ENCODE measurements at regions not wholly inside any gene's neighbourhood (a gene's known extent, or its start where the extent isn't known, plus 50 kb on each side); places are given as distances from the start of the nearest gene placed in this dataset.

GRCh38 chr7:70907259-70908247 is 224.4 kb upstream of the GALNT17 start:
- DNase-seq, result no peak

DNA sequence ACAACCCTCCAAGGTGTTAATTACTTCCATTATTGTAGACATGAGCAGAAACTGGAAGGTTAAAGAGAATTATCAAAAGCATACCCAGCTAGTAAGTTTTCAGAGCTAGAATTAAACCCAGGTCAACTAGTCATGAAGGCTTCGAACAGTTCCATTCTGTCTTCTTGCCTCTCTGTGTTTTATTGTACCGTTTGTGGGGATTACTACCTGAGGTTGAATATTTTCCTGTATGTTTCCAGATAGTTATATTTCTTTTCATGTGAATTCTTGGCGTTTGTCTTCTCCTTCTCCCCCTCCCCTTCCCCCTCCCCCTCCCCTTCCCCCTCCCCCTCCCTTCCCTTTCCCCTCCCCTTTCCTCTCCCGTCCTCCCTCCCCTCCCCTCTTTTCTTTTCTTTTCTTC is 218.0 kb upstream of the GALNT17 start:
- no peak for DNase-seq

DNA sequence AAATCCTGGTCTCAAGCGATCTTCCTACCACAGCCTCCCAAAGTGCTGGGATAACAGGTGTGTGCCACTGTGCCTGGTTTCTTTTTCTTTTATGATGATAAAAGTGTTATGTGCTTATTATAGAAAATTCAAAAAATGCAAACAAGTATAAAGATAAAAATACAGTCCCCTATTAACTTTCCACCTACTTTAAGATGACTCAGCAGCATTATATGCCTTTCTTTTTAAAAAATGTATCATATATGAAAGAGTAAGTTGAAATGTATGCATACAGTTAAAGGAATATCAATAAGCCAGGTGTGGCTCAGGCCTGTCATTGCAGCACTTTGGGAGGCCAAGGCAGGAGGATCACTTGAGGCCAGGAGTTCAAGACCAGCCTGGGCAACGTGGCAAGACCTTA is 216.9 kb upstream of the GALNT17 start:
- DNase-seq, result no peak

- DNase-seq, result no peak
These were observed 212.4 kb upstream of the GALNT17 start for GRCh38 chr7:70919481-70920073.

- no peak for DNase-seq
These were observed 211.1 kb upstream of the GALNT17 start for GRCh38 chr7:70920876-70921275.

DNA sequence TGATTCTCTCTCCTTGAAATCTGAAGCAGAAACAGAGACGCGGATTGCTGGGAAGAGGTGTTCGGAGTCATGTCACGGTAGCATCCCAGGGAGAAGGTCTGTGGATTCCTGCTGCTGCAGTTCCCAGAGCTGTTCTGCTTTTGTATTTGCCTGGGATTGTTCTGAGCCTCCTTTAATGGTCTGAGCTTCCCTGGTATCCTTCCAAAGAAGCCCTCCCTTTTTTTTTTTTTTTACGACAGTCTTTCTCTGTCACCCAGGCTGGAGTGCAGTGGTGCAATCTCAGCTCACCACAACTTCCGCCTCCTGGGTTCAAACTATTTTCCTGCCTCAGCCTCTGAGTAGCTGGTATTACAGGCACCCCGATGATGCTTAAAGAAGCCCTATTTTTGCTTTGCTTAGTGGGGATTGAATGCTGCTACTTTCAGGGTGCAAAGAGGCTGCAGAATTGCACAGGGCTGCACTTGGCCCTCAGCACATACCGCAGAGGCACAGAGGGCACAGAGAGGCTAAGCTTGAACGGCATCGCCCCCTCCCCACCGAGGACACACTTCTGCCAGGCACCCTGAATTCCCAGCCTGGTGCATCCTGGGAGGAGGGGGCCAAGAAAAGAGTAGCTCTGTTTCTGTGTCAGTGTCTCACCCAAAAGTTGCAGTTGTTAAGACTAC is 208.6 kb upstream of the GALNT17 start:
- DNase-seq, result no peak

GRCh38 chr7:70925411-70926115 is 206.4 kb upstream of the GALNT17 start:
- no peak for DNase-seq

DNA sequence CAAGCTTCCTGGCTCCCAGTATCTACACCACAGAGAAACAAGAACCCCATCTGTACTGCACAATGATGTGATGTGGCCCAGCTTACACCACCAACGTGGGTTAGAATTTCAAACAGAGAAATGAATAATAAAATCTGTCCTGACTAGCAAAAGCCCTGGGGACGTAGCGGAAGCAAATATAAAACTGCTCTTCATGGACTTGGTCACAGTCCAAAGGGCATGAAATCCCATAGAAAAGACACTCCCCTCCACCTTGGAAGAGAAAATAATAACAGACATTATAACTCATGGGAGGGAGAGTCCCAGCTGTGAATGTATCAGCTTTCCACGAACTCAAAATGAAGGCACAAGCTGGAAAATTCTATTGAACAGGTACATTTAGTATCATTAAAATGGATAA is 205.3 kb upstream of the GALNT17 start:
- DNase-seq, result no peak

DNA sequence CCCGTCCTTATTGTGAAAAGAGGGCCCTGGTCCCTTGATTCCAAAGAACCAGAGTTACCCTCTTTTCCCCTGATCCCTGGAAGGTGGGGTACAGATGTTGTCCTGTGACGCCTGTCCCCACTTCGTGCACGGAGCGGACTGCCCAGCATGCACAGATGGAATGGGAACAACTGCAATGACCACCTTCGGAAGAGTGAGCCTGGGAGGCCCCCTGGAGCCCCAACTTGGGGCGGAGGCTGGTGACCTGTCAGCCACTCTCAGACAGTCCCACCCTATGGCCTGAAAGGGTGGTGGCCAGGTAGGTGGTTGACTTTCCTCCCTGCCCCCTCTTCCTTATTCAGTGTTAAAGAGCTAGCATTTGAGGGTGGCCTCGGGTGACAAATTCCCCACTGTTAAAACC is 196.6 kb upstream of the GALNT17 start:
- DNase-seq, result no peak

- no peak for DNase-seq
These were observed 196.1 kb upstream of the GALNT17 start for GRCh38 chr7:70935854-70936253.

DNA sequence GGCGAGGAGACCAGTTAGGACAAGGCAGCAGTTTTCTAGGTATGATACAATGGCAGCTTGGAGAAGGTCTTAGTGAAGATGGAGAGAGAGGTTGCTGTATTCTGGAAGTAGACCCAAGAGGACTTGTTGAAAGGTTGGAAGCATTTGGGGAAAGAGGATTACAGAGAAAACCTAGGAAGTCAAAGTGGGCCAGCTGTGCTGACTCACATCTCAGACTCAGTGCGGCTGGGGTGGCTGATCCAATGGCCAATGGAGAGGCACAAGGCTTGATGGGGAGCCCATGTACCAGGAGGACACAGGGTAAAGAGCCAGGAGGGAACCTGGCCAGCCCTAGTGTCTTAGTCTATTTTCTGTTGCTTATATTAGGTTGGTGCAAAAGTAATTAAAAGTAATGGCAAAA is 194.5 kb upstream of the GALNT17 start:
- no peak for DNase-seq

GRCh38 chr7:70940597-70940996 is 191.3 kb upstream of the GALNT17 start:
- DNase-seq, result no peak

DNA sequence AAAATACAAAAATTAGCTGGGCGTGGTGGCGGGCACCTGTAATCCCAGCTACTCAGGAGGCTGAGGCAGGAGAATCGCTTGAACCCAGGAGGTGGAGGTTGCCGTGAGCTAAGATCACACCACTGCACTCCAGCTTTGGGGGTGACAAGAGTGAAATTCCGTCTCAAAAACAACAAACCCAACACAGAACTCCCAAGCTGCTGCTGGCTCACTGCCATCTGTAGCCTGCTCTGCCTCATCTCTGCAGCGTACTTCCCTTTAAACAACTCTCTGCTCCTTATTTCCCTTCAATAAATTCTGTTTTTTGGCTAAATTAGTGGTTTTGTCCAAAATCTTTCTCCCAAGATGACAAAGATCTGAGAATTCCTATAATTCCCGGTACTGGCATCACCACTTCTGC is 189.2 kb upstream of the GALNT17 start:
- no peak for DNase-seq

- no peak for DNase-seq
These were observed 187.4 kb upstream of the GALNT17 start for GRCh38 chr7:70944516-70944915.

- no peak for DNase-seq
These were observed 184.8 kb upstream of the GALNT17 start for GRCh38 chr7:70947181-70947580.

GRCh38 chr7:70949862-70950261 is 182.1 kb upstream of the GALNT17 start:
- no peak for DNase-seq

DNA sequence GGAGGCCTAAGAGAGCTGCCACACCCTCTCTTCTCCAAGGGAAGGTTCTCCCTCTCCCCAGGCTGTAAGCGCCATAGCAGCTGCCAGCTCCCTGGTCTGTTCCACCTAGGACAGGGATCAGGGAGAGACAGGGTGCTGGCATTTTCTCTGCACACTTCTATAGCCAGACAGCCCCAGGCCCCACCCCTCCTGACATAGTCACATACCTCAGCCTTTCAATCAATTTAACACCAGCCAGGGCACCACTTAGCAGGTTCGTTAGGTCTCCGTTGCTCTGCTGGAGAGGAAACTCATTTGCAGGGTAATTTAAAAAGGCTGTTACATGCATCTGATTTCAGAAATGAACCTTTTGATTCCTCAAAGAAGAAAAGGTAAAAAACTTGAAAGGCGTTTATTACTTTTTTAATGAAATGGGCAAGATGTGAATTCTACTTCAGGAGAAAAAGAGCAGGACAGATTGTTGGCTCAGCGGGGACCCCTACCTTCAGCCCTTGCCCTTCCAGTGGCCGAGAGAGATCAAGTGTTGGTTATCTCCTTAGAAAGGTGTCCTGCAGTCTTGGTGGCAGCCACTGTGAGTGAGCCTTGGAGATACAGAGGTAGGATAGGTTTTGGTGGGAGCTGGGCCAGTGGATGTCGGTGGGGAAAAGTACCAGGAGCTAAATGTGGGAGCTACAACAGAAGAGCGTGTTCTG is 180.5 kb upstream of the GALNT17 start:
- no peak for DNase-seq

DNA sequence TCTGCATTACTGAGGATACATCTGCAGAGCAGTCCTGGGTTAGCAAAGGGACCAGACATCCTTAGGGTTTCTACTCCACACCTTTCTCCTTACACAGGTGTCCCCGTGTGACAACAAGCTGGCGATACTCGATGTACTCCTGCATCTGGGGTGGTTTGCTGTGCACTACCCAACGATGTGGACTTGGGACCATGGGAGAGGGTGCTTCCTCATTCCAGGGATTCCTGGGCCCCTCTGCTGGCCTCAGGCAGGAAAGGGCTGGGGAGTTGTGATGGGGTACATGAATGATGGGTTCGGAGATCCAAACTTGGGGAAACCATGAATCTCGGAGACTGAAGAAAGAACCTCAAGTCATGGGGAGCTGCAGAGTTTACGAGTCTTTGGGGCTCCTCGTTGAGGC is 179.6 kb upstream of the GALNT17 start:
- no peak for DNase-seq

DNA sequence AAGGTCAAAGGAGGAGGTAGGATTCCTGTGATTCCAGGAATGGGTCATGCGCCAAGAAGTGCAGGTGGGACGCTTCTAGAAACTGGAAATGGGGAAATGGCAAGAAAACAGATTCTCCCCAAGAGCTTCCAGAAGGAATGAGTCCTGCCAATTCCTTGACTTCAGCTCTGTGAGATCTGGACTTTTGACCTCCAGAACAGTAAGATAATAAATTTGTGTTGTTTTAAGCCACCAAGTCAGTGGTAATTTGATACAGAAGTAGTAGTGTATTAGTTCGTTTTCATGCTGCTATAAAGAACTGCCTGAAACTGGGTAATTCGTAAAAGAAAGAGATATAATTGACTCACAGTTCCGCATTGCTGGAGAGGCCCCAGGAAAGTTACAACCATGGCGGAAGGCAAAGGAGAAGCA is 178.6 kb upstream of the GALNT17 start:
- no peak for DNase-seq

DNA sequence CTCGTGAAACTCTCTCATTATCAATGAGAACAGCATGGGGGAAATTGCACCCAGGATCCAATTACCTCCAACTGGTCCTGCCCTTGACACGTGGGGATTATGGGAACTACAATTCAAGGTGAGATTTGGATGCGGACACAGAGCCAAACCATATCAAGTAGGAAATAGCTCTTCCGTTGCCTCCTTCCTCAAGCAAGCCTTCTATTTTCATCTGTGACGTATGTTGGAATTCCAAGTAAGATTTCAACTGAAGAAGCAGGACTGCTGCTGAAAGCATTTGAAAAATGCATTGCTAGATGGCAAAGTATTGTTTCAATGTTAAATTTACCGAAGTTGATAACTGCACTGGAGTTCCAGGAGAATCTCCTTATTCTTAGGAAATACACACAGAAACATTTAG is 178.1 kb upstream of the GALNT17 start:
- DNase-seq, result no peak

- DNase-seq, result no peak
These were observed 159.3 kb upstream of the GALNT17 start for GRCh38 chr7:70972693-70973092.

GRCh38 chr7:70975754-70976153 is 156.2 kb upstream of the GALNT17 start:
- DNase-seq, result no peak

GRCh38 chr7:70986297-70986696 is 145.6 kb upstream of the GALNT17 start:
- DNase-seq, result no peak

Data from NCI-H1417 (cell line).